ENCODE measurements at regions not wholly inside any gene's neighbourhood (a gene's known extent, or its start where the extent isn't known, plus 50 kb on each side); places are given as distances from the start of the nearest gene placed in this dataset.
"Not testable (repeated sequence)": the region's sequence is repeated elsewhere in the genome, so short reads cannot be mapped to it uniquely, and the experiment has no call there.

DNA sequence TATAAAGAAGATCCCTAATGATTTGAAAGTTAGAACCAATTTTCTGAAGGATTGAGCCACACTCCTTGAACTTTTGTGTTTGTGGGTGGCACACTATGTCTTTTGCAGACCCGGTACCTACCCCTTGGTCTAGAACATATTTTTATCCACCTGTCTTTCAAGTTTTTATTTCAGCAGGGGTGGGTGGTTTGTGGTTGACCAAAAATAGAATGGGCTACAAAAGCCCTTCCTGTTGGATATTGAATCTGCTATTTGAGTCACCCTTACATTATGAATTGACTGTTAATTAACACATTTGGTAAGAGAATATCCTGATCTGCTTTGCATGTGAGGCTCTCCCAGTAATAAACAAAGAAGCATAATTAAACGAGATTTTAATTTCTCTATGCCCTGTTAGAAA is 401.2 kb downstream of the POTEH start:
- not testable (repeated sequence) for DNase-seq

DNA sequence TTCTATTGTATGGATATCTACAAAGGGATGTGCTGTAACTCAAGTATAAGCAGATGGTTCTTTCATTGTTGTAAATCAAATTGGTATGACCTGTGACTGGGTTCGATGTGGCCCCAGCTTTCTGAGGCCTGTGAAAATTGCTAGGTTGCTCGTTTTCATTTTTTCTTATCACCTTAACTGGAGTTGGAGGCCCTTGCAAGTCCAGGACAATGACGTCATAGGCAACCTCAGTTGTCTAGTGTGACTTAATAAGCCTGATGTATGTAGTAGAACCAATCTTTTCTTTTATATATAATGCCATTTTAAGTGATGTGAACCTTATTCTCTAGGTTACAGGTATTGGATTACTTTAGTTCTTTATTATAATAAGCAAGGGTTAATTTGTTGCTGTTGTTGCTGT is 415.3 kb downstream of the POTEH start:
- DNase-seq, result not testable (repeated sequence)

DNA sequence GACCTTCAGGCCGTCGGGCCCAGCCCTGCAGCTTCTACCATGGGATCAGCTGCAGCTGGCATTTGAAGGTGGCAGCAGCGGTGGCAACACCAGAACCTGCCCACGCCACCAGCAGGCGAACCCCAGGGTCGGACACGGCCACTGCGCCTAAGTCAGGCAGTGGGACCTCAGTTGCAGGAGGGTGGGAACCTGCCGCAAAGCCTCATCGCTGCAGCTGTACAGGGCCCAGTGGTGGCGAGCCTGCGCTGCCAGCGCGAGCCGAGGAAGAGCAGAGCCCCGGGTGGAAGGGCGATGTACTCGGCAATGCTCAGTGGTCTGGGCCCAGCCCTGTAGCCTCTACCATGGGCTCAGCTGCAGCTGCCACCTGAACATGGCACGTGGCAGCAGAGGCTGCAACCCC is 441.6 kb downstream of the POTEH start:
- DNase-seq, result not testable (repeated sequence)

DNA sequence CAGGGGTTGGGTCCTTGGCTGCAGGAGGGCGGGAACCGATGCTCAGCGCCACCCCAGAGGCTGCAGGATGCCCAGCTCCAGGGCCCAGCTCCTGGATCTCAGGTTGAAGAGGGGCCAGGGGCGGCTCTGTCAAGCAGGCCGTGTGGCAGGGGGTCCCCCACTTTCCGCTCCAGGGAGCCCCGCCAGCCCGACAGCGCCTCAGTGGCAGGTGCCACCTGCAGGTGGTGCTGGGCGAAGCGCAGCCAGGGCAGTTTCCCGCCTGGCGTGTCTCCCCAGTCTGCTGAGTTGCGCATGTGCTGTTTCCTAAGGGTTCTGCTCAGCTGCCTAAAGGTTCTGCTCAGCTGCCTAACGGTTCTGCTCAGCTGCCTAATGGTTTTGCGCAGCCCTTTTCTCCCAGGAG is 442.1 kb downstream of the POTEH start:
- no peak for DNase-seq

DNA sequence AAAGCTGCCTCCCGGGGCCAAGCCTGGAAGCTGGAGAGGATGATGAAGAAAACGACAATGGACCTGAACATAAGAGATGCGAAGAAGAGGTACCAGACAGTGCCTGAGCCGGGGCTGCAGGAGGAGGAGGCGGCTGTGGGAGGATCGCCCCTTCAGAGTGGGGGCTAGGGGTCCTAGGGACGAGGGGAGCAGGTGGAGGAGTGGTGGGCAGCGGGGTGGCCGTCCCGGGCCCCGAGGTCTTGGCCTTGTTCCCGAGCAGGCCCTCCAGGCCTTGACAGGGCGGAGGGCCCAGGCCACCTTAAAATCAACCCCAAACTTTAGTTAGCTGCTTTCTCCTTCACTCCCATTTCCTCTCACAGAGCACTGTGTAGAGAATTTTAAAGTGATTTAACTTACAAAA is 442.8 kb downstream of the POTEH start:
- not testable (repeated sequence) for DNase-seq

DNA sequence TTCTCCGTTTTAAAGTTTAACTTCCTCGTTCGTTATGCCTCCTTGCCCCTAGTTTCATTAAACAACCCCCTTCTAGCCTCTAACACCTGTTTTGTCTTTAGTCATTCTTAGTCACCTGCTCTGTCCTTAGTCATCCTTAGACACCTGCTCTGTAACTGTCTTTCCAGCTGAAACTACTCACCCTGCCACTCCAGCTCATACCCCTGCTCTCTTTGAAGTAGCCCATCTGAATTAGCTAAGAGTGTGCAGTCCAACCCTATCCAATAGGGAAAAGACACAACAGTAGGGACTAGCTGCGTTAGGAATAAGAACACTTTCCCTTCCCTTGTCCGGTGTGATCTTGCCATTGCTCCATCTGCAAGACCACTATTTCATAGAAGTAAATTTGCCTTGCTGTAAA is 446.5 kb downstream of the CCT8L2 start:
- DNase-seq, result not testable (repeated sequence)

DNA sequence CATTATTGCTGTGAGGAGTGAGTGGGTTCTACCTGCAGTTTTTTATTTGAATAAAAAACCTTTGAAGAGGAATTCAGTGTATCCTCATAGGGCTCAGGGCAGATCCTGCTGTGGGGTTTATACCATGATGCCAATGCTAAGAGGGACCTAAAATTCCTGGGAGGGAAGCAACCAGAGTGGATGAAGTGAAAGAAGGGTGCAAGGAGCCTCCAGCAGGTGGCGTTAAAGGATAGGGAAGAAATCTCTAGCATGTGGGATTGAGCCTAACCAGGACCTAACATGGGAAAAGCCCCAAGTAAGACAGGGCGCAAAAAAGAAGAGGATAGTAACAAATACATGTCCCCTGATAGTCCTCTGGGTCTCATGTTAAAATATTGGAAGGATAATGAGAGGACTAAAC is 445.7 kb downstream of the CCT8L2 start:
- peak; percentile 5 for DNase-seq

DNA sequence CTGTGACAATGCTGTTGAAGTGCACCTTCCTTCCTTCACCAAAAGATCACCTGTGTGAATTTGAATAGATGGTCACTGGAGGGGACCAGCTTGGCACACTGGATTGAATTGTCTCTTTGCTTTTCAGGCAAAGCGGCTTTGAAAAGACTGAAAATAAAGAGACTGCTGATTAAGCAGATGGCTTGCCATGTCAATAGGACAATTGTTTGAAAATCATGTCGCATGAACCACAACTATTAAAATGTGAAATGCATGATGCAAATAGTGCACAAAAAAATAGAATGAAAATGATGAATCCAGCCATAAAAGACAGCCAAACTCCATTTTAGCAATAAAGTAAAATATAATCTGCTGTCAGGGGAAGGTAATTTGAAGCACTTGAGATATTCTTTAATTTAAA is 415.3 kb downstream of the CCT8L2 start:
- not testable (repeated sequence) for DNase-seq

DNA sequence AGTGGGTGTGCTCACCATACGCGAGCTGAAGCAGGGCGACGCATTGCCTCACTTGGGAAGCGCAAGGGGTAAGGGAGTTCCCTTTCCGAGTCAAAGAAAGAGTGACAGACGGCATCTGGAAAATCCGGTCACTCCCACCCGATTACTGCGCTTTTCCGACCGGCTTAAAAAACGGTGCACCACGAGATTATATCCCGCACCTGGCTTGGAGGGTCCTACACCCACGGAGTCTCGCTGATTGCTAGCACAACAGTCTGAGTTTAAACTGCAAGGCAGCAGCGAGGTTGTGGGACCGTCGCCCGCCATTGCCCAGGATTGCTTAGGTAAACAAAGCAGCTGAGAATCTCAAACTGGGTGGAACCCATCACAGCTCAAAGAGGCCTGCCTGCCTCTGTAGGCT is 408.7 kb downstream of the CCT8L2 start:
- DNase-seq, result not testable (repeated sequence)

Measured in T1000 (cell line).